GM12872 (cell line): ENCODE measurements at regions not wholly inside any gene's neighbourhood (a gene's known extent, or its start where the extent isn't known, plus 50 kb on each side); places are given as distances from the start of the nearest gene placed in this dataset.

Experiments used
- TF ChIP-seq, protein P1 (sequence below): IDR thresholded peaks from 3 replicates; pipeline ENCODE4 v1.5.1; 2011; ENCODE audit warnings: low read depth, mild to moderate bottlenecking, low read length, moderate library complexity; ENCODE audit not compliant: insufficient read depth

DNA sequence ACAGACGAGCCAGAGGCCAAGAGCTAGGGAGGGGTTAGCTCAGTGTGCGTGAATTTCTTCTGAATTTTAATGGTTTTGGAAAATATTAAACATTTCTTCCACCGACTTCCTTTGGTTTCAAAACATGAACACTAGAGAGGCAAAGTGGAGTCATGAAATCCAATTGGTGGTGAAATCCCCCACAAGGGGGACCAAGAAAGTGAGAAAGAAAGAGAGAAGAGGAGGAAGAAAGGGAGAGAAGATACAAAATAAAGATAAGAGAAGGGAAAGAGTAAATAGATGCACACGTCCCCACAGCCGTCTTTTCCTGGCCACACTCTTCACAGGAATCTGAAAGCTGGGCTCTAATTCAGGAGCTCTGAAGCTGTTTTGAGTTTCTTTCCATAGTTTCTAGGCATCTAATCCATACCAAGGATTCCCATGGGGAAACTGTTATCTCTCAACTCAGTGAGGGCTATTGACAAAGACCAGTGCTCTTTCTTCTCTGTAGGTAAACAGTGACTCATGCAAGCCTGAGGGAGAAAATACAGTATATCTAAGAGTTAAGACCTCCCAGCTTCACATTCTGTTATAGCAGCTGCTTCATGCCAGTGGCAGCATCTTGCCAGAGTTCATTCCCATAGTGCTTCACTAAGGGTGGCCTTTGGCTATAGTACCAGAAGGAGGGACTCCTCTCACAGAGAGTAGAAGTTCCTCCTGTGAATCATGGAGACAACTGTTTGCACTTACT, 115.8 kb upstream of the LIFR start:
- TF ChIP-seq, protein P1, sequence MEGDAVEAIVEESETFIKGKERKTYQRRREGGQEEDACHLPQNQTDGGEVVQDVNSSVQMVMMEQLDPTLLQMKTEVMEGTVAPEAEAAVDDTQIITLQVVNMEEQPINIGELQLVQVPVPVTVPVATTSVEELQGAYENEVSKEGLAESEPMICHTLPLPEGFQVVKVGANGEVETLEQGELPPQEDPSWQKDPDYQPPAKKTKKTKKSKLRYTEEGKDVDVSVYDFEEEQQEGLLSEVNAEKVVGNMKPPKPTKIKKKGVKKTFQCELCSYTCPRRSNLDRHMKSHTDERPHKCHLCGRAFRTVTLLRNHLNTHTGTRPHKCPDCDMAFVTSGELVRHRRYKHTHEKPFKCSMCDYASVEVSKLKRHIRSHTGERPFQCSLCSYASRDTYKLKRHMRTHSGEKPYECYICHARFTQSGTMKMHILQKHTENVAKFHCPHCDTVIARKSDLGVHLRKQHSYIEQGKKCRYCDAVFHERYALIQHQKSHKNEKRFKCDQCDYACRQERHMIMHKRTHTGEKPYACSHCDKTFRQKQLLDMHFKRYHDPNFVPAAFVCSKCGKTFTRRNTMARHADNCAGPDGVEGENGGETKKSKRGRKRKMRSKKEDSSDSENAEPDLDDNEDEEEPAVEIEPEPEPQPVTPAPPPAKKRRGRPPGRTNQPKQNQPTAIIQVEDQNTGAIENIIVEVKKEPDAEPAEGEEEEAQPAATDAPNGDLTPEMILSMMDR = no peak

DNA sequence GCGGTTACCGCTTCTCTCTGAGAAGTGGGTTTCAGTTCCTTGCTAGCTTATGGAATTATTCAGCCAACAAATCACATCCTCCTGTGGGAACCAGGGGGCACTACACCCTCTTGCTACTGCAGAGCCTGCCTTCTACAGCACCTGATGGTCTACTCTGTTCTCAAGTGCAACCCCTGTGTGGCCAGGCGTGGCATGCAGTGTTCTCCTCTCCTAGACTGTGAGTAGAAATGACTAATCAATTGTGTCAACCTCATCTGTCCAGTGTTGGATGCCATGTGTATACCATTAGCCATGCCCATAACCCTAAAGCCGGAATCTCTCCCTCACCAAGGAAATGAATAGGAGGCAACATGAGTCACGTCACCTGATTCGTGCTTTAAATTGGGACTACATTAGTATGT, 117.2 kb upstream of the LIFR start:
- TF ChIP-seq, protein P1 = no peak

DNA sequence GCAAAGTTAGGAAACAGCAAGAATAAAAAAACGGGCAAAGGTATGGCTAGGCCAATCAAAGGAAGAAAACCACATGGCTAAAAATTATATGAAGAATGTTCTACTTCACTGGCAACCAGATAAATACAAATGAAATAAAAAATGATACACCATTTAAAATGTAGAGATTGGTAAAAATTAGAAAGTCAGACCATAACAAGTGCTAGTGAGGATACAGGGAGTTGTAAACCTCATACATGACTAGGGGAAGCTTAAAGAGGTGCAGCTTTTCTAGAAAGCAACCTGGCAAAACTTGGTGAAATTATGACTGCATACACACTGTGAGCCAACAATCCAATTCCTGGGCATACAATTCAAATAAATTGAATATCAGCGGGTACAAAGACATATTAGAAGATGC, 119.0 kb upstream of the LIFR start:
- TF ChIP-seq, protein P1 = no peak

DNA sequence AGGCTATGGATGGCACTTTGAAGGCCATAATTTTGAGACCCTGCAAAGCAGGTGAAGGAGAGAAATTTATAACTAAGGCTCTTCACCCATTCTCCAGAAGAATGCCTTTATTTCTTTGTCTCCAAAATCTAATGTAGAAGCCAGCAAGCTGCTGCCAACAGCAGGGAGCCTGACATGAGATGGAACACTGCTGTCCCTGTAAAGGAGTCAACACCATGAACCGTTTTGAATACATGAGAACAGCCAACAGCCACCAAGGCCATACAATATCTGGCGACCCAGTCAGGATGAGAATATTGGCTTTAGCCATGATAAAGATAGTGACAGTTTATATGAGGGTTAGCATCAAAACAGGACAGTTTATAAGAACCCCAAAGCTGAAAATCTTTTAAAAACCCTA, 121.2 kb upstream of the LIFR start:
- TF ChIP-seq, protein P1 = no peak

DNA sequence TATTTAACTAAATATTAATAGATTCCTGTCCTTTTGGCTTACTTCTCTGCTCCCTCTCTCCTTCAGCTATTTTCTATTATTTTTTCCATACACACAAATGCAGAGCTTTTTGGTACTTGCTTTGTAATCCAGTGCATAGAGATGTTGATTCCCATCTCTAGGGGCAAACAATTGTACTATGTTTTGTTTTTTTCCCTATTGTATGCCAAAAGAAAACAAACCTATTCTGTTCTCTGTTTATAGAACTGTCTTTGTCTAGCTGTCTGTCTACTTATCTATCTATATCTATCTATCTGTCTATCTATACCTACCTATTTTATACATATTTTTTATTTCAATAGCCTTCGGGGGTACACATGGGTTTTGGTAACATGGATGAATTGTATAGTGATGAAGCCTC, 121.6 kb upstream of the LIFR start:
- TF ChIP-seq, protein P1 = no peak

DNA sequence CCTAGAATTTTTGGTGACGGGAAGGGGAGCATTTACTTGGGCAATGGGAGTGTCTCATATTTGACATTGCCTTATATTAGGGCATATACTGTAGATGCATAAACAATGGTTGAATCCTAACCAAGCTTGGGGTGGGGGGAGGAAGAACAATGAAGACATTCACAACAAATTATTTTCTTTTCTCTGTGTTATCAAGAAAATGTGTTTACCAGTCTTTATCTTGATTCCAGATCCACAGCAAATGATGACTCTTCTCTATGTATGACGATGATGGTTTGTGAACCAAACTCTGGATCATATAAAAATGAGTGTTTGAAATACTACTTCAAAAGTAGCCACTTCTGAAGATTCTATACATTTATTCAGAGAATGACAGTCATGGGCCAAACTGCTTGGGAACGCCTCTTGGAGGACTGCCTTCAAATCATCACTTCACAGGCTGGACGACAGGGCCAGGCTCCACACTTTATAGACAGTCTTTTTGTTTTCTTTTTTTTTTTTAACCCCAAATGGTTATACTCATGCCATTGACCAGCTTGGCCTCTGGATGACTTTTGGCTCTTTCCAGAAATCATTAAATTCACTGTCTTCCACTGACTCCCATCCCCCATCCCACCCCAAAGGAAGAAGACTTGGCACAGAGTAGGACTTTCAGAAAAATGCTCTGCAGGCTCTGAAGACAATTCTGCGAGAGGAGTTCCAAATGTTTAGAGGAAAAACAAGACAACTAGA, 123.8 kb upstream of the LIFR start:
- TF ChIP-seq, protein P1 = no peak

DNA sequence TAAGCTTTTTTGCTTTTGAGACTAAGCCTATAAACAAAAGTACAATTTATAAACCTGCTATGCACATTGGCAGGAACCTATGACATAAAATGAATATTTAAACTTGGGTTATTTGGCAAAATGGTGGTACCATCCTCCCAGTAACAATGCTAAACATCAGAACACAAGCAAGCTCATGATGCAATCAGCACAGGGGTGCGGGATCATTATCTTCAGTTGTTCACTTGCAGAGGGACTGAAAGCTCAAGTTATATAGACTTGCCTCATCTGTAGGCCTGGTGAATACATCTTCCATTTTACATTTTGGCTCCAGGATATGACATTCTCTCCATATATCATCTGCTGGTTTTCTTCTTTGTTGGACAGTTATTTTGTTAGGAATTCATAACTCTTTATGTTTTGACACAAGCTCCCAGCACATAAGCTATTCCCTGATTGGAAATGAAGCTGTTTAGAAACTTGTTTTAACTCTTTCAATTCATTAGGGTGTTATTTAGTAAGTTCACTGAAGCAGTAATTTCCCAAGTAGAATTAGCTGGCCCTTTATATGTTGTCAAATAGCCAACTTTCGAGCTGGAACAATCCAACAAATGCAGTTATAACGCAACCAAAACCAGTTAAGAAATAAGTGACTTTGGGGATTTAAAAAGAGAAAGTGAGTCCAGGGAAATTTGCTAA, 124.7 kb upstream of the LIFR start:
- TF ChIP-seq, protein P1 = no peak
